ENCODE measurements at regions not wholly inside any gene's neighbourhood (a gene's known extent, or its start where the extent isn't known, plus 50 kb on each side); places are given as distances from the start of the nearest gene placed in this dataset.
"Not testable (repeated sequence)": the region's sequence is repeated elsewhere in the genome, so short reads cannot be mapped to it uniquely, and the experiment has no call there.

- TF ChIP-seq POLR2AphosphoS5 (IDR thresholded peaks at IDR 0.05; ENCODE audit: borderline replicate concordance, low read depth, low read length); EZH2 (IDR thresholded peaks at IDR 0.05); FOXP2 (optimal IDR thresholded peaks at IDR 0.05; ENCODE audit: control extremely low read depth, extremely low read length, insufficient read depth): not testable (repeated sequence)
These were observed 79.9 kb downstream of the RFPL4B start for GRCh38 chr6:112427011-112427410.

Data from SK-N-MC (cell line).